HG02759 (cell line): ENCODE measurements at regions not wholly inside any gene's neighbourhood (a gene's known extent, or its start where the extent isn't known, plus 50 kb on each side); places are given as distances from the start of the nearest gene placed in this dataset.
"Not testable (repeated sequence)": the region's sequence is repeated elsewhere in the genome, so short reads cannot be mapped to it uniquely, and the experiment has no call there.

Source experiments
- ATAC-seq: cut with Tn5 transposase; IDR thresholded peaks from one replicate; pipeline ENCODE4 v1.9.1; 2021; ENCODE audit warnings: mild to moderate bottlenecking, moderate library complexity; ENCODE audit not compliant: unreplicated experiment

DNA sequence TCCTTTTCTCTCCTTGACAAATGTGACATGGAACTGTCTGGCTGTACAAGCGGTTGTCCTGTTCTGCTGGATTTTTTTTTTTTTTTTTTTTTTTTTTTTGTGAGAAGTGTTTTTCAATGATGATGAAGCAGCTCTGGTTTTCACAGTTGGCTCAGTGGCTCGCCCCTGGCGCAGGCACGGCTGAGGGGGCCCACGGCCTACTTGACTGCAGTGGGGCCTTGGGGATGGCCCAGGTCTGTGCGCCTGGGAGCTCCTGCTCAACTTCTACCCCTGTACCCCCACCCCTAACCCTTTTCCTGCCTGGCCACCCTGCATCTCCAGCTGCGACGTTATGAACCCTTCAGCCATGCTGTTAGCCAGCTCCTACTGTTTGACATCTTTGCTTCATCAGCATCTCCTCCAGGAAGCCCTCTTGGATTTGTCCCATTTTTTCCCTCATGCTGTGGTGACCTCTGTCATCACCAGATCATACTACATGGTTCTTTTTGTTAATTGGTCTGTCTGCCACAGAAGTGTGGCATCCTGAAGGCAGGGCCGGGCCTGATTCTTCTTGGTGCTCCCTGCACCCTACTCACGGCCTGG lies 167.9 kb downstream of the INHBB start:
- ATAC-seq = no peak

DNA sequence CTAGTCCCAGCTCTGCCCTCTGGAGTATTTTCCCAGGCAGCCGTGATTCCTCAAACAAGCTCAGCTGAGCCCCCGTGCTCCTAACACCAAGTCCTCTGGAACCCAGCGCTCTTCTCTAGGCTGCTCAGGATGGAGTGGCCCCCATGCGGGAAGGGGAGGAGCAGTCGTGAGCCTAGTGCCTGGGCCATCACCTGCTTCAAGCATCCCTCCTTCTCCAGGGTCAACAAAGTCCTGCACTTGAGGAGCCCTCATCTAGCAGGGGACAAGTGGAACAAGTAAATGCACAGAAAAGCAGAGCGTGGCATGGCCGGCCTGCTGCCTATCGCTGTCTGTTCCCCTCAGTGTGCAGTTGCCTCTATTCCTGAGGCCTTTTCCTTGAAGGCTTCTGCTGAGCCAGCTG lies 168.6 kb downstream of the INHBB start:
- ATAC-seq = no peak

GRCh38 chr2:120515066-120515758 lies 169.3 kb downstream of the INHBB start:
- ATAC-seq = not testable (repeated sequence)

DNA sequence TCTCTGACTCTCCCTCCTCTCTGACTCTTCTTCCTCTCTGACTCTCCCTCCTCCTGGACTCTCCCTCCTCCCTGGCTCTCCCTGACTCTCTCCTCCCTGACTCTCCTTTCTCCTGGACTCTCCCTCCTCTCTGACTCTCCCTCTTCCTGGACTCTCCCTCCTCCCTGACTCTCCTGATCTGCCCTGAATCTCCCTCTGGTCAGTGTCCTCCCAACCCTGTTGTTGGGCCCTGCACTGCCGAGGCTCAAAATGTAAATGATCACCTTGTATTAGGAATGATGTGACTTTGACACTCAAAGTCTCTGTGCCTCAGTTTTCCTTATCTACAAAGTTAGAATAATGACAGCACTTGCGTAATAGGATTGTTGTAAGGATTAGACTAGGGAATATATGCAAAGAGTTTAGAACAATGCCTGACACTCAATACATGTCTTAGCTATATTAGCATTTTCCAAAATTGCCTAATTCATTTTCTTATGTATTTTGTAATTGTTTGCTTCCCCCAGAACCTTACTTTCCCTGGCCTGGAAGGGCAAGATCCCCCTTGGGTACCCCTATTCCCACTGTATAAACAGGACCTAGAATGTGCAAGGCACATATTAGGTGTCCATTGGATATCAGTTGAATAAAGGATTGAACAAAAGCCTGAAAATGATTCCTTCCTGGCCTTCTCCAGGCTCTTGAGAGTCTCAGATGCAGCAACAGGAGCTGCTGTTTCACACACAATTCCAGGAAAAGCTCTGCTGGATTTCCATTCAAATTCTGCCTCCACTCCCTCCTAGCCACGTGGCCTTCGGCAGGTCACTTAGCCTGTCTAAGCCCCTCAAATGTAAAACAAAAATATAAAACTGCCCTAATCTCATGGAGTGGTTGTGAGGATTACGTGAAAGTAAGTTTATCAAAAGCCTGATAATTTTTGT lies 170.1 kb downstream of the INHBB start:
- no peak for ATAC-seq

DNA sequence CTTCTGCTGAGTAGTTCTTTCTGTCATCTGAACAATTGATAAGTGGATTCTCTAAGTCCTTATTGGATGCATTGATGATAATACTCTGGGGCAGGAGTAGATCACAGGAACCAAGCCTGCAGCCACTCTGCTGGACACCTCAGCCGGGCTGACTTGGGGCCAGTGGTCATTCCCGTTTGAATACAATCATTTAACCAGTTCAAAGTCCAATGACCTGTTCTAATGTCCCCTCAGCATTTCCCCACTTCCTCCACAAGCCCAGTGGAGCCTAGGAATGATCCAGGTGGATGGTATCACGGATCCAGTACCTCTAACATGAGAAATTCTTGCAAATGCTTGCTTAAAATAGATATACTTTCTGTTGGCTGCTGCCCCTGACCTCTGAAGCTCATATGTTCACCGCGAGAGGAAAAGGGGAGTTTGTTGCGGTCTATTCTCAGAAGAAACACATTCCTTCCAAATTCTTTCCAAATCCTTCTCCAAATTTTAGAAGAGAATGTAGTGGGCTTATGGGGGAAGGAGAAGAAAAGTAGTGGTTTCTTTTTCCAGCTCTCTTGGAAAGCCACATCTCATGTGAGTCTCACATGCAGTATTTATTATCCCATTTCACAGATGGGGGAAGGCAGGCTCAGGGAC lies 170.9 kb downstream of the INHBB start:
- no peak for ATAC-seq

DNA sequence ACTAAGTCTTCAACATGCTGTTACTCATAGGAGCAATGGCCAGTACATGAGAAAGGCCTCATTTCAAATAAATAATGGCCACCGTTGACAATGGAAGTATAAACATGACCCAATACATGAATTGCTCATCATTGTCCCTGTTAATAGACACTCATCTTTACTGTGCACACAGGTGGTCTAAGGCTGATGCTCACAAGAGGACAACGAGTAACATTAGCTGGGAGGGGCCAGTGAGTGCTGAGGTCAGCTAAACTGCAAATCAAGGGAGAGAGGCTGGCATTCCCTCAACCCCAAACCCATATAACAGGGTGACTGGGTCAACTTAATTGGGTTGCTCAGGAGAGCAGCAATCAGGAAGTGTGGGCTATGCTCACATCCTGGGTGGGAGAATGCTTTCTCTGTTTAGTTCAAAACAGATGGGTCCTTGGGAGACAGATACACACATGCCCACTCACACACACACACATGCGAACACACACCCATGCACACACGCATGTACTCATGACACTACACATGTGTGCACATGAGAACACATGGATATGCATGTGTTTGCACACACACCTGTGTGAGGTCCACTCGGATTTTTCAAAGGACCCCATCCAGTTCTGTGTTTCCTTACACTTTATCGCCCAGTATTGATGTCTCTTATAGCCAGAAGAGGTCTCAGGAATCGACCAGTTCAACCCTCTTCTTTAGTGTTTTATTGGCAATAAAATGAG lies 172.0 kb downstream of the INHBB start:
- no peak for ATAC-seq

DNA sequence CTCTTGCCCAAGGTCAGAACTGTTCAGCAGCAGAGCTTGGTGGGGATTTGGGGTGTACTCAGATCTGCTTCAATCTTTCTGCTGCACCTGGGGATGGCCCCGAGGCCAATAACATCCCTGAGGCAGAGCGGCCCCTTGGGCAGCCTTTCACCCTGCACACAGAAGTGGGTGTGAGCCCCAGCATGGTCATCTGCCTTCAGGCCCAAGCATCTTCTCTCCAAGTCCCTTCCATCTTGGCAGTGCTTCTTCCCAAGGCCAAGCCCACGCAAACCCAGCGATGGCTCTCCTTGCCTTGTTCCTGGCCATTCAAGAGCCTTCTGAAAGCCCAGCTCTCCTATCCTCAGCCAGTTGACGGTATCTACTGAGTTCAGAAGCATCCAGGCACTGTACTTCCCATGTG lies 172.9 kb downstream of the INHBB start:
- ATAC-seq = no peak

- no peak for ATAC-seq
Measured at GRCh38 chr2:120519469-120519868, 173.5 kb downstream of the INHBB start.

- no peak for ATAC-seq
Measured at GRCh38 chr2:120520454-120520853, 174.5 kb downstream of the INHBB start.

DNA sequence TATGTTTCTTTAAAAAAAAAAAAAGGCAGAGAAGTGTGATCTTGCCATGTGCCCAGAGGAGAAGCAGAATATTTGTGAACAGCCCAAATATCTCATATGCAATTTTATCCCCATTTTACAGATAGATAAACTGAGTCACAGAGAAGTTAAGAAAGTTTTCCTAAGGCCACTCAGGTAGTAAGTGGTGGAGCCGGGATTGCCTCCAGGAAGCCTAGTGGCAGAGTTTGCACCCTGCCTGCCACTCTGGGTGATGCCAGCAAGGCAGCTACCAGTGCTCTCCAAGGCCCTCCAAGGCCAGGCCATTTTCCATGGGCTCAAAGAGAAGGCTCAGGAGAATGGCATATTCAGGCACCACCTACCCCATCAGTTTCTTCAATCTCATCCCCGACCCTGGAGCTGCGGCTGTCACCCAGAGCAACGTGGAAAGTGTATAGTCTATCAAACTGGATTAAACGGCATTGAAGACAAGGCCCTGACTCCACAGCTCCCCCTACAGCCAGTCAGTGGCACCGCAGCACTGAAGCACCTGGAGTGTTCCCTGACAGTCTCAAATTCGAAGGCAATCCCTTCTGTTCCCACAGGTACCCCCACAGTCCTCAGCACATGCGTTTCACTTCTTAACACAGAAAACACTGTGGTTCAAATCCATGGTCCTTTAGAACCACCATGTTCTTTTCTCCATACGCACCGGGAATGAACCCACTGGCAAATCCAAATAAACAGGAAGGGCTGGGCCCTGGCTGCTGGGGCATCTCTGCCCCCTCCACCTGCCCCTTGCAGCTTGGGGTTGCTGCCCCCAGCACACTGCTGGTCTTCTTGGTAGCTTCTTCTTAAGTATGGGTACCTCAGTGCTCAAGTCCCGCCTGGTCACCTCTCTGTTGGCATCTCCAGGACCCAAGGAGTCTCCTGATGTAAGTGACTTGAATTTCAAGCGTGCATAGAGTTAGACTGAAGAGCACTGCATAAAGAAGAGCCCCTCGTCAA lies 175.3 kb downstream of the INHBB start:
- ATAC-seq = no peak

DNA sequence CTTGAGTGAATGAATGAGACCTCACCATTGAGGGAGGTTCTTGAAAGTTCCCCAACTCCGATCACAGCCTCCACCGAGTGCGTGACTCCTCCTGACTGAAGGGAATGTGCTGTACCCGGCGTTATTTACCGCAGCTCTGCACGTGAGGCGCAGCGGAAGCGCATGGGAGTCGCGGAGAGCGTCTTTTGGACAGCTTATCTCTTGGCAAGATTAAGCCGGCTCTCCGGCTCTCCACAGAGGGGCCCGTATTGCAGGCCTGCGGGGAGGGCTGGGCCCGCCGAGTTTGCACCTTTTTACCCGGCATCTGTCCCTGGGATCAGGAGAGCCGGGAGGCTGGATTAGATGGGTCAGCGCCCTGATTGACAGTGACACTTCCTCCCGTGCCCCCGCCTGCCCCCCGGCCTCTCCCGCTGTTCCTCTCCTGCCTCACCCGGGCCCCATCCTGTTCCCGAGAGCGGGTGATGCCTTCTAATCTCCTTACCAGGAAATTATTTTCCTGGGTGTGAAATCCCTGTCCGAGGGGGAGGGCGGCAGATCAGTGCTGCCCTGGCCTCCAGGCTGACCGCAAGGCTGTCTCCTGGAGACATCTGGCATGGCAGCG lies 176.3 kb downstream of the INHBB start:
- ATAC-seq = no peak

DNA sequence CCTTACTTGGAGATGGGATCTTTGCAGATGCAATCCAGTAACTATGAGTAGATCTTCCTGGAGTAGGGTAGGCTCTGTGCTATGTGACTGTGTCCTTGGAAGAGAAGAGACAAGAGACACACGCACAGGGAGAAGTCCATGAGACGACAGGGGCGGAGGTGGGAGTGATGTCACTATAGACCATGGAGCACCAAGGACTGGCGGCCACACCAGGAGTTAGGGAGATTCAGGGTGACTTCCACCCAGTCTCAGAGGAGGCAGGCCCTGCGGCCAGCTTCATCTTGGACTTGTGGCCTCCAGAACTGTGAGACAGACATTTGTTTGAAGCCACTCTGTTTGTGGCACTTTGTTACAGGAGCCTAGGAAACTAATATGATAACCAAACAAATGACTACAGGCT lies 177.8 kb downstream of the INHBB start:
- ATAC-seq = no peak

DNA sequence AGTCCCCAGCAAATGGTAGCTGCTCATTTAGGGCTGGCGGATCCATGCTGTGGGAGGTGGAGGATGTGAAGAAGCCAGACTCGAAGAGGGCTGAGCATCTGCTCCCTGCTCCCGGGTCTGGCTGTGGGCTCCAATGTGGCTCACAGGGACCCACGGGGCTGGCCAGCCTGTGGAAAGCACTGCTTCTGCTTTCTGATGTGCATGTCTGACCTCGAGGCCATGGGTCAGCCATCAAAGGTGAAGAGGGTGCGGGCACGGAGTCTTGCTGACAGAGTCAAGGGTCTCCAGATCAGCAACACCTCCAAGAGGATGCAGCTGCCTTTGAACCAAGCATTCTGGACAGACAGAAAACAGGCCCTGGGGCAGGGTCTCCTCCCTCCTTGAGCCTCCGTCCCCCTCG lies 178.2 kb downstream of the INHBB start:
- ATAC-seq = no peak

GRCh38 chr2:120525056-120526046 lies 179.4 kb downstream of the INHBB start:
- no peak for ATAC-seq

DNA sequence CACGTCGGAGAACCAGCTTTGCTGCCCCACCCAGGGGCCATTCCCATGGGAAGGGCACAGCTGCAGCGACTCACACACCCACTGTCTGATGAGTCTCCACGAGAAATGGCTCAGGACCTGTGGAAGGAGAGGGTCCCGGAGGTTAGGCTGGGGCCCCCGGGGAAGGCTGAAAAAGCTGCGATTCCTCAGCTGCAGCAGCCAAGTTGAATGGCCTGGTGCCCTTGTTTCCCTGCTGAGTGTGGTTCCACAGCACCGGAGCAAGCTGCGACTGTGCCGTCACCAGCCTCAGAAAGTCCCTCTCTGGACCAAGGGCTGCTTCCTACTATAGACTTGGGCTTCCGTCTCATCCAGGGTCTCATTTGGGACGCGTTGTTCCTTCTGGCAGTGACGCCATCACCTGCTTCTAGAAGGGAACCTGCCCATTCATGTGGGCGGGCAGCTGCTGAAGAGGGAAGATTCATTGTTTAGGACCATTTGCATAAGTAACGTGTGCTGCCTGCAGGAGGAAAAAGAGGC lies 180.2 kb downstream of the INHBB start:
- ATAC-seq = no peak

GRCh38 chr2:120526997-120527945 lies 181.3 kb downstream of the INHBB start:
- ATAC-seq = no peak
